ENCODE measurements at regions not wholly inside any gene's neighbourhood (a gene's known extent, or its start where the extent isn't known, plus 50 kb on each side); places are given as distances from the start of the nearest gene placed in this dataset.
"Not testable (repeated sequence)": the region's sequence is repeated elsewhere in the genome, so short reads cannot be mapped to it uniquely, and the experiment has no call there.

- not testable (repeated sequence) for DNase-seq
Observed at GRCh38 chr17:15860774-15861173, 84.2 kb upstream of the ADORA2B start.

GRCh38 chr17:15864061-15864460 is 80.9 kb upstream of the ADORA2B start:
- DNase-seq, result not testable (repeated sequence)

- DNase-seq, result not testable (repeated sequence)
Observed at GRCh38 chr17:15864472-15864871, 80.5 kb upstream of the ADORA2B start.

- DNase-seq, result not testable (repeated sequence)
Observed at GRCh38 chr17:15866015-15866414, 78.9 kb upstream of the ADORA2B start.

GRCh38 chr17:15867331-15867730 is 77.6 kb upstream of the ADORA2B start:
- DNase-seq, result not testable (repeated sequence)

- not testable (repeated sequence) for DNase-seq
Observed at GRCh38 chr17:15869868-15870267, 75.1 kb upstream of the ADORA2B start.

GRCh38 chr17:15872677-15873076 is 72.3 kb upstream of the ADORA2B start:
- not testable (repeated sequence) for DNase-seq

- DNase-seq, result not testable (repeated sequence)
Observed at GRCh38 chr17:15877882-15878500, 66.9 kb upstream of the ADORA2B start.

GRCh38 chr17:15882058-15882720 is 62.7 kb upstream of the ADORA2B start:
- DNase-seq, result no peak

GRCh38 chr17:15882777-15883176 is 62.2 kb upstream of the ADORA2B start:
- DNase-seq, result no peak

GRCh38 chr17:15883617-15884111 is 61.3 kb upstream of the ADORA2B start:
- DNase-seq, result no peak

- DNase-seq, result no peak
Observed at GRCh38 chr17:15884731-15885130, 60.2 kb upstream of the ADORA2B start.

- no peak for DNase-seq
Observed at GRCh38 chr17:15885770-15886169, 59.2 kb upstream of the ADORA2B start.

- DNase-seq, result no peak
Observed at GRCh38 chr17:15886221-15886620, 58.7 kb upstream of the ADORA2B start.

- DNase-seq, result no peak
Observed at GRCh38 chr17:15886804-15887203, 58.1 kb upstream of the ADORA2B start.

GRCh38 chr17:15888436-15888835 is 56.5 kb upstream of the ADORA2B start:
- DNase-seq, result no peak

GRCh38 chr17:15890279-15890892 is 54.5 kb upstream of the ADORA2B start:
- no peak for DNase-seq

- DNase-seq, result no peak
Observed at GRCh38 chr17:15891318-15891717, 53.6 kb upstream of the ADORA2B start.

GRCh38 chr17:15892244-15892643 is 52.7 kb upstream of the ADORA2B start:
- DNase-seq, result no peak

GRCh38 chr17:15892731-15893657 is 51.9 kb upstream of the ADORA2B start:
- peak in 1 of 58 donors; percentile 7 for DNase-seq

GRCh38 chr17:15893658-15894024 is 51.3 kb upstream of the ADORA2B start:
- DNase-seq, result no peak
